Activated CD4-positive, alpha-beta T cell treated with anti-CD3 and anti-CD28 coated beads for 24 hours (primary cell): ENCODE measurements at regions not wholly inside any gene's neighbourhood (a gene's known extent, or its start where the extent isn't known, plus 50 kb on each side); places are given as distances from the start of the nearest gene placed in this dataset.
A peak's percentile ranks its signal among the peaks of the same experiment; 100 is the strongest.
"Not testable (repeated sequence)": the region's sequence is repeated elsewhere in the genome, so short reads cannot be mapped to it uniquely, and the experiment has no call there.

Experiments
- DNase-seq, 2 donors: peaks; one replicate each; pipeline ENCODE4 v3.0.0-alpha.2; 2020; ENCODE audit warnings: low read depth in 2 of 2

GRCh38 chr3:5357089-5357488 lies 169.6 kb downstream of the EDEM1 start:
- no peak for DNase-seq

GRCh38 chr3:5358911-5359310 lies 171.4 kb downstream of the EDEM1 start:
- no peak for DNase-seq

GRCh38 chr3:5360453-5360852 lies 172.9 kb downstream of the EDEM1 start:
- DNase-seq: no peak

GRCh38 chr3:5366746-5367145 lies 179.2 kb downstream of the EDEM1 start:
- no peak for DNase-seq

GRCh38 chr3:5371555-5371954 lies 184.0 kb downstream of the EDEM1 start:
- DNase-seq: not testable (repeated sequence)

- no peak for DNase-seq
Observed at GRCh38 chr3:5376761-5377160, 189.3 kb downstream of the EDEM1 start.

GRCh38 chr3:5379266-5379665 lies 191.8 kb downstream of the EDEM1 start:
- DNase-seq: not testable (repeated sequence)

- not testable (repeated sequence) for DNase-seq
Observed at GRCh38 chr3:5383486-5384263, 196.2 kb downstream of the EDEM1 start.

GRCh38 chr3:5384557-5385236 lies 197.2 kb downstream of the EDEM1 start:
- no peak for DNase-seq

- DNase-seq: no peak
Observed at GRCh38 chr3:5388091-5388490, 200.6 kb downstream of the EDEM1 start.

GRCh38 chr3:5389057-5389456 lies 201.6 kb downstream of the EDEM1 start:
- no peak for DNase-seq

- DNase-seq: no peak
Observed at GRCh38 chr3:5390221-5390620, 202.7 kb downstream of the EDEM1 start.

- no peak for DNase-seq
Observed at GRCh38 chr3:5390936-5391625, 203.6 kb downstream of the EDEM1 start.

- no peak for DNase-seq
Observed at GRCh38 chr3:5401002-5401401, 213.5 kb downstream of the EDEM1 start.

- DNase-seq: no peak
Observed at GRCh38 chr3:5404718-5405117, 217.2 kb downstream of the EDEM1 start.

- no peak for DNase-seq
Observed at GRCh38 chr3:5411786-5412185, 224.3 kb downstream of the EDEM1 start.

- DNase-seq: no peak
Observed at GRCh38 chr3:5423076-5423475, 235.6 kb downstream of the EDEM1 start.

GRCh38 chr3:5423523-5423922 lies 236.0 kb downstream of the EDEM1 start:
- DNase-seq: no peak

- no peak for DNase-seq
Observed at GRCh38 chr3:5425371-5425770, 237.9 kb downstream of the EDEM1 start.

GRCh38 chr3:5426094-5426883 lies 238.8 kb downstream of the EDEM1 start:
- DNase-seq: peak; percentile 41 to 72

- DNase-seq: no peak
Observed at GRCh38 chr3:5427021-5427420, 239.5 kb downstream of the EDEM1 start.

- no peak for DNase-seq
Observed at GRCh38 chr3:5427938-5428337, 240.4 kb downstream of the EDEM1 start.
